ENCODE measurements at regions not wholly inside any gene's neighbourhood (a gene's known extent, or its start where the extent isn't known, plus 50 kb on each side); places are given as distances from the start of the nearest gene placed in this dataset.

GRCh38 chr2:83862600-83862999 lies 596.5 kb downstream of the SUCLG1 start:
- no peaks in the 10 kb centered on the region for H3K9me3 ChIP-seq
- ChIA-PET POLR2A (no interaction called here), CTCF (interaction anchor here (1.9 kb wide), 1 partner anchor 37 kb away, joined by 4 read pairs; no protein-coding TSS in a partner anchor)
- ATAC-seq, result no peak
- no peak for TF ChIP-seq SMC3 (IDR thresholded peaks at IDR 0.05)
- no peak for TF ChIP-seq CHD2 (IDR thresholded peaks at IDR 0.05; ENCODE audit: low read length, partially characterized antibody)
- no peak for TF ChIP-seq EHF (CRISPR knock-in tag; IDR thresholded peaks at IDR 0.05)
- no peak for TF ChIP-seq KDM1A (IDR thresholded peaks at IDR 0.05; ENCODE audit: low read depth)
- no peak for TF ChIP-seq POLR2AphosphoS2 (conservative IDR thresholded peaks at IDR 0.05; ENCODE audit: low read length)
- TF ChIP-seq CBX2 (IDR thresholded peaks at IDR 0.05; ENCODE audit: borderline replicate concordance, low read depth), result no peak
- TF ChIP-seq FOXS1 (CRISPR knock-in tag; IDR thresholded peaks at IDR 0.05), result no peak
- no peak for TF ChIP-seq TP53 (CRISPR knock-in tag; IDR thresholded peaks at IDR 0.05)
- no peak for TF ChIP-seq ZFP36 (IDR thresholded peaks at IDR 0.05; ENCODE audit: borderline replicate concordance, partially characterized antibody)
- TF ChIP-seq JUN (IDR thresholded peaks at IDR 0.05), result no peak
- TF ChIP-seq, protein P1, sequence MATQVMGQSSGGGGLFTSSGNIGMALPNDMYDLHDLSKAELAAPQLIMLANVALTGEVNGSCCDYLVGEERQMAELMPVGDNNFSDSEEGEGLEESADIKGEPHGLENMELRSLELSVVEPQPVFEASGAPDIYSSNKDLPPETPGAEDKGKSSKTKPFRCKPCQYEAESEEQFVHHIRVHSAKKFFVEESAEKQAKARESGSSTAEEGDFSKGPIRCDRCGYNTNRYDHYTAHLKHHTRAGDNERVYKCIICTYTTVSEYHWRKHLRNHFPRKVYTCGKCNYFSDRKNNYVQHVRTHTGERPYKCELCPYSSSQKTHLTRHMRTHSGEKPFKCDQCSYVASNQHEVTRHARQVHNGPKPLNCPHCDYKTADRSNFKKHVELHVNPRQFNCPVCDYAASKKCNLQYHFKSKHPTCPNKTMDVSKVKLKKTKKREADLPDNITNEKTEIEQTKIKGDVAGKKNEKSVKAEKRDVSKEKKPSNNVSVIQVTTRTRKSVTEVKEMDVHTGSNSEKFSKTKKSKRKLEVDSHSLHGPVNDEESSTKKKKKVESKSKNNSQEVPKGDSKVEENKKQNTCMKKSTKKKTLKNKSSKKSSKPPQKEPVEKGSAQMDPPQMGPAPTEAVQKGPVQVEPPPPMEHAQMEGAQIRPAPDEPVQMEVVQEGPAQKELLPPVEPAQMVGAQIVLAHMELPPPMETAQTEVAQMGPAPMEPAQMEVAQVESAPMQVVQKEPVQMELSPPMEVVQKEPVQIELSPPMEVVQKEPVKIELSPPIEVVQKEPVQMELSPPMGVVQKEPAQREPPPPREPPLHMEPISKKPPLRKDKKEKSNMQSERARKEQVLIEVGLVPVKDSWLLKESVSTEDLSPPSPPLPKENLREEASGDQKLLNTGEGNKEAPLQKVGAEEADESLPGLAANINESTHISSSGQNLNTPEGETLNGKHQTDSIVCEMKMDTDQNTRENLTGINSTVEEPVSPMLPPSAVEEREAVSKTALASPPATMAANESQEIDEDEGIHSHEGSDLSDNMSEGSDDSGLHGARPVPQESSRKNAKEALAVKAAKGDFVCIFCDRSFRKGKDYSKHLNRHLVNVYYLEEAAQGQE (IDR thresholded peaks at IDR 0.05), result no peak
- TF ChIP-seq HOXB5 (CRISPR knock-in tag; IDR thresholded peaks at IDR 0.05), result no peak
- TF ChIP-seq, protein P2, sequence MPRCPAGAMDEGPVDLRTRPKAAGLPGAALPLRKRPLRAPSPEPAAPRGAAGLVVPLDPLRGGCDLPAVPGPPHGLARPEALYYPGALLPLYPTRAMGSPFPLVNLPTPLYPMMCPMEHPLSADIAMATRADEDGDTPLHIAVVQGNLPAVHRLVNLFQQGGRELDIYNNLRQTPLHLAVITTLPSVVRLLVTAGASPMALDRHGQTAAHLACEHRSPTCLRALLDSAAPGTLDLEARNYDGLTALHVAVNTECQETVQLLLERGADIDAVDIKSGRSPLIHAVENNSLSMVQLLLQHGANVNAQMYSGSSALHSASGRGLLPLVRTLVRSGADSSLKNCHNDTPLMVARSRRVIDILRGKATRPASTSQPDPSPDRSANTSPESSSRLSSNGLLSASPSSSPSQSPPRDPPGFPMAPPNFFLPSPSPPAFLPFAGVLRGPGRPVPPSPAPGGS (IDR thresholded peaks at IDR 0.05), result no peak
- TF ChIP-seq USF2 (IDR thresholded peaks at IDR 0.05), result no peak
- TF ChIP-seq, protein P3, sequence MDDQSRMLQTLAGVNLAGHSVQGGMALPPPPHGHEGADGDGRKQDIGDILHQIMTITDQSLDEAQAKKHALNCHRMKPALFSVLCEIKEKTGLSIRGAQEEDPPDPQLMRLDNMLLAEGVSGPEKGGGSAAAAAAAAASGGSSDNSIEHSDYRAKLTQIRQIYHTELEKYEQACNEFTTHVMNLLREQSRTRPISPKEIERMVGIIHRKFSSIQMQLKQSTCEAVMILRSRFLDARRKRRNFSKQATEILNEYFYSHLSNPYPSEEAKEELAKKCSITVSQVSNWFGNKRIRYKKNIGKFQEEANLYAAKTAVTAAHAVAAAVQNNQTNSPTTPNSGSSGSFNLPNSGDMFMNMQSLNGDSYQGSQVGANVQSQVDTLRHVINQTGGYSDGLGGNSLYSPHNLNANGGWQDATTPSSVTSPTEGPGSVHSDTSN (IDR thresholded peaks at IDR 0.05), result no peak
- TF ChIP-seq MAX (IDR thresholded peaks at IDR 0.05), result no peak
- TF ChIP-seq TFCP2L1 (CRISPR knock-in tag; IDR thresholded peaks at IDR 0.05), result no peak
- TF ChIP-seq EP300 (IDR thresholded peaks at IDR 0.05), result no peak
- TF ChIP-seq NPAS2 (CRISPR knock-in tag; IDR thresholded peaks at IDR 0.05; ENCODE audit: borderline replicate concordance), result no peak
- DNase-seq (ENCODE audit: low read depth in 1 of 2, low spot score in 1 of 2), result no peak
- H3K4me3 ChIP-seq, result no peak overlapping the region
- no peak overlapping the region for H3K4me2 ChIP-seq
- no peak overlapping the region for H3K27ac ChIP-seq
- no peaks in the 10 kb centered on the region for H3K4me1 ChIP-seq
- 21% methylated on average over 2 of the region's 2 CpGs for WGBS (ENCODE audit: missing lambda C conversion rate)
- FAIRE-seq, result no peak

GRCh38 chr2:83860320-83860719 lies 598.8 kb downstream of the SUCLG1 start:
- DNase-seq (ENCODE audit: low read depth in 1 of 2, low spot score in 1 of 2), result no peak
- WGBS (ENCODE audit: missing lambda C conversion rate), result 27% methylated on average over 7 of the region's 7 CpGs
- CTCF ChIA-PET, result no interaction called here
- POLR2A ChIA-PET, result no interaction called here
- no peak for FAIRE-seq
- no peak for ATAC-seq
- Histone ChIP-seq H3K27ac (no peak overlapping the region), H3K4me2 (no peak overlapping the region), H3K4me1 (no peaks in the 10 kb centered on the region), H3K4me3 (no peak overlapping the region), H3K9me3 (no peaks in the 10 kb centered on the region)
- TF ChIP-seq, protein P3 (IDR thresholded peaks at IDR 0.05), result no peak
- TF ChIP-seq TP53 (CRISPR knock-in tag; IDR thresholded peaks at IDR 0.05) (no peak), EHMT2 (IDR thresholded peaks at IDR 0.05; ENCODE audit: low read depth) (no peak), TFCP2L1 (CRISPR knock-in tag; IDR thresholded peaks at IDR 0.05) (no peak), MYC (IDR thresholded peaks at IDR 0.05; ENCODE audit: borderline replicate concordance, low read length) (no peak), KDM5A (IDR thresholded peaks at IDR 0.05) (no peak), RNF2 (IDR thresholded peaks at IDR 0.05; ENCODE audit: borderline replicate concordance, low read depth) (no peak)
